Pancreas (tissue), 10 donors: ENCODE measurements at regions not wholly inside any gene's neighbourhood (a gene's known extent, or its start where the extent isn't known, plus 50 kb on each side); places are given as distances from the start of the nearest gene placed in this dataset.

ENCODE experiments used
- ATAC-seq, 4 donors: fragments of 200-7000 bp; cut with Tn5 transposase; one replicate each; pipeline versions ENCODE4 v1.8.0 to v1.9.1; 2020; ENCODE audit warnings: mild to moderate bottlenecking in 4 of 4, moderate library complexity in 4 of 4
- DNase-seq, 6 donors: peaks; one replicate each; pipeline ENCODE4 v3.0.0-alpha.2; 2020
- FAIRE-seq: peaks from 2 replicates; lab custom pipeline; 2012; peaks lifted over from hg19 to GRCh38; lab: Jason Lieb, UNC
- H3K27ac ChIP-seq, 4 donors: fragments of 200-600 bp; sonication (generic); 1 replicate in 3 of 4; 2 replicates in 1 of 4; pipeline versions ENCODE4 v1.5.0 to v1.8.0; 2020
- H3K27me3 ChIP-seq, 4 donors: fragments of 200-600 bp; one replicate each; pipeline ENCODE4 v1.8.0; 2021
- H3K36me3 ChIP-seq, 3 donors: fragments of 200-600 bp; sonication (generic) in 1 of 3; one replicate each; pipeline versions ENCODE4 v1.5.0 to v1.8.0; 2020 to 2021
- H3K4me1 ChIP-seq, 3 donors: fragments of 200-600 bp; one replicate each; pipeline ENCODE4 v1.8.0; 2021
- H3K4me3 ChIP-seq, 4 donors: fragments of 200-600 bp; sonication (generic) in 2 of 4; one replicate each; pipeline versions ENCODE4 v1.5.0 to v1.8.0; 2020 to 2021
- H3K9me3 ChIP-seq, 4 donors: fragments of 200-600 bp; one replicate each; pipeline ENCODE4 v1.8.0; 2021
- WGBS, 2 donors: extraction: QIAGEN DNeasy Blood & Tissue Kit; methylation state at CpG; one replicate each; pipeline ENCODE4 v1.1.7; 2013; 5-methylcytosine and 5-hydroxymethylcytosine counted together
- intact Hi-C, 3 donors: fragments of 100-400 bp; cut with DNase I; formaldehyde crosslinking; loops; one replicate each; pipeline versions ENCODE4 v1.11.1 to v1.14.2; 2022
- TF ChIP-seq, protein P1 (sequence below), 4 donors: fragments of 200-600 bp; sonication (generic) in 3 of 4; IDR thresholded peaks; one replicate each; pipeline versions ENCODE4 v1.5.0 to v1.8.0; 2021; ENCODE audit warnings: antibody characterized with exemption in 4 of 4
- donor health status: healthy with polysubstance abuse.
- donor health status: DM: no; HTN: no; CAD: no; lungs with moderate emphysema.
- donor health status: DM: no; HTN: no; CAD: no.
- donor health status: control.
- donor health status: control.
- donor health status: Bipolar disorder and iron deficiency.
- donor health status: DM: yes; HTN: yes; CAD: no.
- donor health status: DM: no; HTN: no; CAD: no.
- donor health status: DM: no; HTN: no; CAD: no.
- donor health status: DM: yes; HTN: yes; CAD: no.

DNA sequence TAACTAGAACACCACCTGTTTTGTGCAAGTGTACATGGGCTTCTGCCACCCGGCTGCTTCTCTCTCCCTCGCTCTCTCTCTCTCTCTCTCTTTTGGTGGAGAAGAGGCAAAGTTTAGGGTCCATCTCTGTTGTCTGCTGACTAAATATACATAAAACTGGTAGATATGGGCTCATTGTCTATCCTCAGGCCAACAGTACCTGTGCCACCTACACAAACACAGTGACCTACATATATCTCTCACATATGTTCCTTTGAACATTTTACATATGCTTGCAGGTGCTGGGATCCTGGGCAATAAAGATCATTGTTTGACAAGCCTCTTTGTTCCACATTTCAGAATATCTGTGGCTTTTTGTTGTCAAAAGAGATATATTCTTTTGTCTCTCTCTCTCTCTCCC, 256.3 kb upstream of the KCNH8 start:
- Histone ChIP-seq H3K9me3 (no peaks in the 10 kb centered on the region), H3K36me3 (no peaks in the 10 kb centered on the region), H3K4me3 (no peak overlapping the region), H3K4me1 (no peaks in the 10 kb centered on the region), H3K27ac (no peak overlapping the region), H3K27me3 (no peaks in the 10 kb centered on the region)
- no peak for FAIRE-seq
- TF ChIP-seq, protein P1, sequence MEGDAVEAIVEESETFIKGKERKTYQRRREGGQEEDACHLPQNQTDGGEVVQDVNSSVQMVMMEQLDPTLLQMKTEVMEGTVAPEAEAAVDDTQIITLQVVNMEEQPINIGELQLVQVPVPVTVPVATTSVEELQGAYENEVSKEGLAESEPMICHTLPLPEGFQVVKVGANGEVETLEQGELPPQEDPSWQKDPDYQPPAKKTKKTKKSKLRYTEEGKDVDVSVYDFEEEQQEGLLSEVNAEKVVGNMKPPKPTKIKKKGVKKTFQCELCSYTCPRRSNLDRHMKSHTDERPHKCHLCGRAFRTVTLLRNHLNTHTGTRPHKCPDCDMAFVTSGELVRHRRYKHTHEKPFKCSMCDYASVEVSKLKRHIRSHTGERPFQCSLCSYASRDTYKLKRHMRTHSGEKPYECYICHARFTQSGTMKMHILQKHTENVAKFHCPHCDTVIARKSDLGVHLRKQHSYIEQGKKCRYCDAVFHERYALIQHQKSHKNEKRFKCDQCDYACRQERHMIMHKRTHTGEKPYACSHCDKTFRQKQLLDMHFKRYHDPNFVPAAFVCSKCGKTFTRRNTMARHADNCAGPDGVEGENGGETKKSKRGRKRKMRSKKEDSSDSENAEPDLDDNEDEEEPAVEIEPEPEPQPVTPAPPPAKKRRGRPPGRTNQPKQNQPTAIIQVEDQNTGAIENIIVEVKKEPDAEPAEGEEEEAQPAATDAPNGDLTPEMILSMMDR (IDR thresholded peaks at IDR 0.05) = no peak
- ATAC-seq = no peak
- intact Hi-C loops = no loop called here
- 88 to 97% methylated on average over 2 of the region's 2 CpGs for whole genome bisulfite sequencing, 2 donors
- no peak for DNase-seq

DNA sequence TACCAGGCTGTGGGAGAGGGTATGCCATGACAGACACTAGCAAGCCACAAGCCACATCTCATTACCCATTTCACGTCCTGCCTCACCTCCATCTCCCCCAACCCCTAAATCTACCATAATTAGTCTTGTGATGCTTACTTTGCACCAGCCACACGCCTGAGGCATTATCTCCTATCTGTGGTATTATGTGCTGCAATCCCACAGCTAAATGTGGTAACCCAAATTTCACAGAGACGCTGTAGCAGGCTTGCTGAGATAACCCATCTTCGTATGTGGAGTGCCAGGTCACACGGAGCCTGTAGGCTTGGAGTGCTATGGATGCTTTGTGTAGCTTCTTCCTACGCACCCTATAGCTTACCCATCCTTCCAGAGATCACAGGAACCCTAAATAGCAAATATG, 256.7 kb upstream of the KCNH8 start:
- no peak for FAIRE-seq
- Histone ChIP-seq H3K4me1 (no peaks in the 10 kb centered on the region), H3K9me3 (no peaks in the 10 kb centered on the region), H3K36me3 (no peaks in the 10 kb centered on the region), H3K27ac (no peak overlapping the region), H3K27me3 (no peaks in the 10 kb centered on the region), H3K4me3 (no peak overlapping the region)
- DNase-seq = no peak
- WGBS, 2 donors = 69 to 75% methylated on average over 6 of the region's 6 CpGs
- ATAC-seq = no peak
- intact Hi-C loops = no loop called here
- TF ChIP-seq, protein P1 (IDR thresholded peaks at IDR 0.05) = no peak

DNA sequence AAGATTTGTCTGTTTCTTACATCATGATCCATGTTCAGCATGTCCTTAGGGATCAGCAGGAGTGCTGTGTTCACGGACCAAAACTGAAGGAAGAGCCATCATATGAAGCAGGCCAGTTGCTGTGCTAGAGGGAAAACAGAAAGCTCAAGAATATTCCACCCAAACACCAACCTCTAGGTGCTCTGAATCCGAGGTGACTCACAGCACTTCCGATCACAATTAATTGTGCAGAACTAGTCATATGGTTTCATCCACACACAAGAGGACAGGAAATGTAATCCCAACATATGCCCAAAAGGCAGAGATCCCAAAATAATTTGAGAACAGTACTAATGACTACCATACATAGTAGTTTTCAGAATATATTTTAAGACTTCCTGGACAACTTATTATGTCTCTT, 257.9 kb upstream of the KCNH8 start:
- DNase-seq (no peak), ATAC-seq (no peak), FAIRE-seq (no peak)

DNA sequence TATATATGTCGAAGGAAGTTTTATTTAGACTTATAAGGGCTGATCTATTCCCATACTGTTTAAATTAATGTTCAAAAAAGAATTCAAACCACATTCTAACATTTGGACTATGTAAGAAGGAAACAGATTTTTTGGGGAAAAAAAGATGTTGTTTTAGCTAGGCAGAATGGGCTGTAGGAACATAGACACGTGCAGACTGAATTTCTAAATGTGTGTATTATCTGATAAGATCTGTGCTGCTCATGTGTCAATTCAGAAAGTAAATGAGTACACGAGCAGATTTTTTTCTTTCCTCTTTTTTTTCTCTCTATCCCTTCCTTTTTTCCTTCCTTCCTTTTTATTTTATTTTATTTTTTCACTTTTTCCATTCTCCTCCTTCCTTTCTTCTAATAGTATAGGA, 259.5 kb upstream of the KCNH8 start:
- intact Hi-C loops = no loop called here
- TF ChIP-seq, protein P1 (IDR thresholded peaks at IDR 0.05) = no peak
- Histone ChIP-seq H3K9me3 (no peaks in the 10 kb centered on the region), H3K36me3 (no peaks in the 10 kb centered on the region), H3K4me1 (no peaks in the 10 kb centered on the region), H3K27me3 (no peaks in the 10 kb centered on the region), H3K4me3 (no peak overlapping the region), H3K27ac (no peak overlapping the region)
- 36 to 42% methylated on average over 3 of the region's 3 CpGs for WGBS, 2 donors
- no peak for DNase-seq
- no peak for FAIRE-seq
- no peak for ATAC-seq

More for the DNA sequence above, 257.9 kb upstream of the KCNH8 start:
- no peak overlapping the region for H3K27ac ChIP-seq
- no peaks in the 10 kb centered on the region for H3K4me1 ChIP-seq
- H3K4me3 ChIP-seq = no peak overlapping the region
- H3K36me3 ChIP-seq = no peaks in the 10 kb centered on the region
- 60 to 74% methylated on average over 3 of the region's 3 CpGs for WGBS, 2 donors
- H3K9me3 ChIP-seq = no peaks in the 10 kb centered on the region
- intact Hi-C loops = no loop called here
- TF ChIP-seq, protein P1 (IDR thresholded peaks at IDR 0.05) = no peak
- no peaks in the 10 kb centered on the region for H3K27me3 ChIP-seq

DNA sequence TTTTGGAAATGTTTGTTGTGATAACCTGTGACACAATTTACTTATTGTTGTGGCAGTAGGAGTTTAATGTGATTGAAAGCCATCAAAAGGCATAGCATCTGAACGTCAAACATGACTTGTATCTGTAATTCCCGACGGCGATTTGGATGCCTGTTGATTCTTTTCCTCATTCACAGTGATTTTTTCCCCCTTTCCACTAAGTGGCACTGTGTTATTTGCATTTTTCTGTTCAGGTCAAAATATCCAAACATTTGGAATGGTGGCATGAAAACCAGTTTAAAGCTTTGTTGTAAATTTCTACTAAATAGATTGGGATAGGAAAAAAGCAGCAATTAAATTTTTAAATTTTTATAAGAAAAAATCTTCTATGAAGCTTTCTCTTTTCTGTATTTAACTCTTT, 259.9 kb upstream of the KCNH8 start:
- WGBS, 2 donors = 43 to 45% methylated on average over 4 of the region's 4 CpGs
- H3K4me3 ChIP-seq = no peak overlapping the region
- no peak overlapping the region for H3K27ac ChIP-seq
- FAIRE-seq = no peak
- ATAC-seq = no peak
- no peaks in the 10 kb centered on the region for H3K36me3 ChIP-seq
- TF ChIP-seq, protein P1 (IDR thresholded peaks at IDR 0.05) = no peak
- intact Hi-C loops = no loop called here
- no peak for DNase-seq
- no peaks in the 10 kb centered on the region for H3K4me1 ChIP-seq
- no peaks in the 10 kb centered on the region for H3K9me3 ChIP-seq
- no peaks in the 10 kb centered on the region for H3K27me3 ChIP-seq
